ENCODE measurements at regions not wholly inside any gene's neighbourhood (a gene's known extent, or its start where the extent isn't known, plus 50 kb on each side); places are given as distances from the start of the nearest gene placed in this dataset.

GRCh38 chr2:14690926-14691325 is 58.4 kb downstream of the LRATD1 start:
- no peak overlapping the region for H2AFZ ChIP-seq (ENCODE audit: low read depth, low read length)
- ChIA-PET POLR2A (no interaction called here), CTCF (ENCODE audit: low intra/inter-chr PET ratio) (no interaction called here)
- ATAC-seq (no peak), DNase-seq (ENCODE audit: extremely low read depth in 1 of 4, low spot score in 3 of 4) (no peak), FAIRE-seq (no peak)
- no peaks in the 10 kb centered on the region for H3K4me1 ChIP-seq (replicated peaks in 1 of 2; ENCODE audit: control insufficient read depth in 2 of 2, insufficient read depth in 2 of 2, low read length in 2 of 2)
- no TSS peak for BruUV-seq (replicated peaks)
- H4K20me1 ChIP-seq (replicated peaks; ENCODE audit: control insufficient read depth, insufficient read depth, low read length), result no peaks in the 10 kb centered on the region
- H3K36me3 ChIP-seq (ENCODE audit: control insufficient read depth, insufficient read depth, low read length), result no peaks in the 10 kb centered on the region
- no peak overlapping the region for H3K27ac ChIP-seq (ENCODE audit: extremely low read depth, low read depth, low read length)
- no peaks in the 10 kb centered on the region for H3K27me3 ChIP-seq (ENCODE audit: control insufficient read depth in 2 of 2, insufficient read depth in 2 of 2, low read length in 2 of 2)
- H3K79me2 ChIP-seq (ENCODE audit: control insufficient read depth, insufficient read depth, low read length), result no peaks in the 10 kb centered on the region
- H3K9ac ChIP-seq (ENCODE audit: insufficient read depth in 1 of 2, low read depth in 2 of 2, low read length in 2 of 2), result no peak overlapping the region
- 12% methylated on average over 4 of the region's 4 CpGs for WGBS (ENCODE audit: insufficient coverage, low coverage, missing lambda C conversion rate)
- no peaks in the 10 kb centered on the region for H3K9me1 ChIP-seq (ENCODE audit: control insufficient read depth, insufficient read depth, low read length)
- intact Hi-C loops (cut with micrococcal nuclease) (no loop called here), in situ Hi-C loops (cut with MboI) (no loop called here)
- no peak overlapping the region for H3K4me3 ChIP-seq
- no peaks in the 10 kb centered on the region for H3K9me3 ChIP-seq (replicated peaks; ENCODE audit: control insufficient read depth, insufficient read depth, low read depth, low read length)
- no peak overlapping the region for H3K4me2 ChIP-seq (ENCODE audit: insufficient read depth, low read length)
- TF ChIP-seq, protein P1, sequence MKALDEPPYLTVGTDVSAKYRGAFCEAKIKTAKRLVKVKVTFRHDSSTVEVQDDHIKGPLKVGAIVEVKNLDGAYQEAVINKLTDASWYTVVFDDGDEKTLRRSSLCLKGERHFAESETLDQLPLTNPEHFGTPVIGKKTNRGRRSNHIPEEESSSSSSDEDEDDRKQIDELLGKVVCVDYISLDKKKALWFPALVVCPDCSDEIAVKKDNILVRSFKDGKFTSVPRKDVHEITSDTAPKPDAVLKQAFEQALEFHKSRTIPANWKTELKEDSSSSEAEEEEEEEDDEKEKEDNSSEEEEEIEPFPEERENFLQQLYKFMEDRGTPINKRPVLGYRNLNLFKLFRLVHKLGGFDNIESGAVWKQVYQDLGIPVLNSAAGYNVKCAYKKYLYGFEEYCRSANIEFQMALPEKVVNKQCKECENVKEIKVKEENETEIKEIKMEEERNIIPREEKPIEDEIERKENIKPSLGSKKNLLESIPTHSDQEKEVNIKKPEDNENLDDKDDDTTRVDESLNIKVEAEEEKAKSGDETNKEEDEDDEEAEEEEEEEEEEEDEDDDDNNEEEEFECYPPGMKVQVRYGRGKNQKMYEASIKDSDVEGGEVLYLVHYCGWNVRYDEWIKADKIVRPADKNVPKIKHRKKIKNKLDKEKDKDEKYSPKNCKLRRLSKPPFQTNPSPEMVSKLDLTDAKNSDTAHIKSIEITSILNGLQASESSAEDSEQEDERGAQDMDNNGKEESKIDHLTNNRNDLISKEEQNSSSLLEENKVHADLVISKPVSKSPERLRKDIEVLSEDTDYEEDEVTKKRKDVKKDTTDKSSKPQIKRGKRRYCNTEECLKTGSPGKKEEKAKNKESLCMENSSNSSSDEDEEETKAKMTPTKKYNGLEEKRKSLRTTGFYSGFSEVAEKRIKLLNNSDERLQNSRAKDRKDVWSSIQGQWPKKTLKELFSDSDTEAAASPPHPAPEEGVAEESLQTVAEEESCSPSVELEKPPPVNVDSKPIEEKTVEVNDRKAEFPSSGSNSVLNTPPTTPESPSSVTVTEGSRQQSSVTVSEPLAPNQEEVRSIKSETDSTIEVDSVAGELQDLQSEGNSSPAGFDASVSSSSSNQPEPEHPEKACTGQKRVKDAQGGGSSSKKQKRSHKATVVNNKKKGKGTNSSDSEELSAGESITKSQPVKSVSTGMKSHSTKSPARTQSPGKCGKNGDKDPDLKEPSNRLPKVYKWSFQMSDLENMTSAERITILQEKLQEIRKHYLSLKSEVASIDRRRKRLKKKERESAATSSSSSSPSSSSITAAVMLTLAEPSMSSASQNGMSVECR (CRISPR knock-in tag; IDR thresholded peaks at IDR 0.05), result no peak
- TF ChIP-seq ZNF518B (CRISPR knock-in tag; IDR thresholded peaks at IDR 0.05), result no peak
- no peak for TF ChIP-seq ARID2 (IDR thresholded peaks at IDR 0.05)
- TF ChIP-seq XRCC4 (IDR thresholded peaks at IDR 0.05; ENCODE audit: extremely low read depth, insufficient read depth, insufficient read length), result no peak
- TF ChIP-seq ZBTB33 (CRISPR knock-in tag; IDR thresholded peaks at IDR 0.05), result no peak
- no peak for TF ChIP-seq NCOA2 (IDR thresholded peaks at IDR 0.05; ENCODE audit: partially characterized antibody in 2 of 2)
- TF ChIP-seq EHMT2 (IDR thresholded peaks at IDR 0.05), result no peak
- TF ChIP-seq ZNF12 (CRISPR knock-in tag; IDR thresholded peaks at IDR 0.05), result no peak
- TF ChIP-seq RFX1 (IDR thresholded peaks at IDR 0.05), result no peak
- no peak for TF ChIP-seq ZC3H11A (IDR thresholded peaks at IDR 0.05; ENCODE audit: low read depth, low read length)
- no peak for TF ChIP-seq TFAM (CRISPR knock-in tag; conservative IDR thresholded peaks at IDR 0.05)
- TF ChIP-seq ZBTB12 (CRISPR knock-in tag; IDR thresholded peaks at IDR 0.05), result no peak
- TF ChIP-seq ZNF282 (CRISPR knock-in tag; IDR thresholded peaks at IDR 0.05), result no peak

All from K562 (cell line).